22Rv1 (cell line): ENCODE measurements at regions not wholly inside any gene's neighbourhood (a gene's known extent, or its start where the extent isn't known, plus 50 kb on each side); places are given as distances from the start of the nearest gene placed in this dataset.

Source experiments
- H3K27ac ChIP-seq: fragments of 450-650 bp; 2 replicates; pipeline ENCODE4 v1.5.1; 2017
- ZFX ChIP-seq: fragments of 450-650 bp; IDR thresholded peaks from 2 replicates; pipeline ENCODE4 v1.6.1; 2017; ENCODE audit warnings: antibody characterized with exemption, borderline replicate concordance
- TF ChIP-seq, protein P1 (sequence below): fragments of 450-650 bp; IDR thresholded peaks from 2 replicates; pipeline ENCODE4 v1.5.1; 2017; ENCODE audit warnings: mild to moderate bottlenecking

- TF ChIP-seq ZFX = no peak
- TF ChIP-seq, protein P1, sequence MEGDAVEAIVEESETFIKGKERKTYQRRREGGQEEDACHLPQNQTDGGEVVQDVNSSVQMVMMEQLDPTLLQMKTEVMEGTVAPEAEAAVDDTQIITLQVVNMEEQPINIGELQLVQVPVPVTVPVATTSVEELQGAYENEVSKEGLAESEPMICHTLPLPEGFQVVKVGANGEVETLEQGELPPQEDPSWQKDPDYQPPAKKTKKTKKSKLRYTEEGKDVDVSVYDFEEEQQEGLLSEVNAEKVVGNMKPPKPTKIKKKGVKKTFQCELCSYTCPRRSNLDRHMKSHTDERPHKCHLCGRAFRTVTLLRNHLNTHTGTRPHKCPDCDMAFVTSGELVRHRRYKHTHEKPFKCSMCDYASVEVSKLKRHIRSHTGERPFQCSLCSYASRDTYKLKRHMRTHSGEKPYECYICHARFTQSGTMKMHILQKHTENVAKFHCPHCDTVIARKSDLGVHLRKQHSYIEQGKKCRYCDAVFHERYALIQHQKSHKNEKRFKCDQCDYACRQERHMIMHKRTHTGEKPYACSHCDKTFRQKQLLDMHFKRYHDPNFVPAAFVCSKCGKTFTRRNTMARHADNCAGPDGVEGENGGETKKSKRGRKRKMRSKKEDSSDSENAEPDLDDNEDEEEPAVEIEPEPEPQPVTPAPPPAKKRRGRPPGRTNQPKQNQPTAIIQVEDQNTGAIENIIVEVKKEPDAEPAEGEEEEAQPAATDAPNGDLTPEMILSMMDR = no peak
- H3K27ac ChIP-seq = no peak overlapping the region
Observed at GRCh38 chr6:120395784-120396183, 938.5 kb downstream of the TBC1D32 start.

- H3K27ac ChIP-seq = no peak overlapping the region
- TF ChIP-seq ZFX = no peak
- TF ChIP-seq, protein P1 = no peak
Observed at GRCh38 chr6:120395330-120395729, 939.0 kb downstream of the TBC1D32 start.

- no peak overlapping the region for H3K27ac ChIP-seq
- TF ChIP-seq, protein P1 = no peak
- no peak for TF ChIP-seq ZFX
Observed at GRCh38 chr6:120392941-120393340, 941.3 kb downstream of the TBC1D32 start.

DNA sequence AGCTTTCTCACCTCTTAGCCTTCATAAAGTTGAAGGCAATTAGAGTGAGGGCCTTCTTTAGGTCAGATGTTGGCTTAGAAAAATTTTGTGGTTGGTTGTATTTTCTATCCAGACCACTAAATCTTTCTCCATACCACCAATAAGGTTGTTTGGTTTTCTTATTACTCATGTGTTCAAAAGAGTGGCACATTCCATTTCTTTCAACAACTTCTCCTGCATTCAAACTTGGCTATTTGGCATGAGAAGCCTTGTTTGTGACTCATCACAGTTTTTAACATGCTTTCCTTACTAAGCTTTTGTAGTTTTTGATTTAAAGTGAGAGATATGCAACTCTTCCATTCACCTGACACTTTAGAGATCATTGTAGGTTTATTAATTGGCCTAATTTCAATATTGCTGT, 949.6 kb downstream of the TBC1D32 start:
- no peak overlapping the region for H3K27ac ChIP-seq
- TF ChIP-seq, protein P1 = no peak
- TF ChIP-seq ZFX = no peak

DNA sequence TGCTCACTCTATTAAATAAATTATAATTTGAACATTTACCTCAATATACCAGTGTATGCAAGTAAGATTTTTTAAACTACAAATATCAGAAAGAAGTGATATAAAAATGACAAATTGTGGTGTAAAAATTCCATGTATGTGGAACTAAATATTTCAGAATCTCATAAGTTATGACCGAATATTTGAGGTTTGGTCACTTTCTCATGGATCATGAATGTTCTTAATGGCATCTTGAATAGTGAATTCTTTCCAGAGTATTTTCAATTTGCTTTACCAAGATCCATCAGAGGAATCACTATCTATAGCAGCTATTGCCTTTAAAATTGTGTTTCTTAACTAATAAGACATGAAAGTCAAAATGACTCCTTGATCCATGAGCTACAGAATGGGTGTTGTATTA, 950.6 kb downstream of the TBC1D32 start:
- TF ChIP-seq, protein P1 = no peak
- TF ChIP-seq ZFX = no peak
- H3K27ac ChIP-seq = no peak overlapping the region

DNA sequence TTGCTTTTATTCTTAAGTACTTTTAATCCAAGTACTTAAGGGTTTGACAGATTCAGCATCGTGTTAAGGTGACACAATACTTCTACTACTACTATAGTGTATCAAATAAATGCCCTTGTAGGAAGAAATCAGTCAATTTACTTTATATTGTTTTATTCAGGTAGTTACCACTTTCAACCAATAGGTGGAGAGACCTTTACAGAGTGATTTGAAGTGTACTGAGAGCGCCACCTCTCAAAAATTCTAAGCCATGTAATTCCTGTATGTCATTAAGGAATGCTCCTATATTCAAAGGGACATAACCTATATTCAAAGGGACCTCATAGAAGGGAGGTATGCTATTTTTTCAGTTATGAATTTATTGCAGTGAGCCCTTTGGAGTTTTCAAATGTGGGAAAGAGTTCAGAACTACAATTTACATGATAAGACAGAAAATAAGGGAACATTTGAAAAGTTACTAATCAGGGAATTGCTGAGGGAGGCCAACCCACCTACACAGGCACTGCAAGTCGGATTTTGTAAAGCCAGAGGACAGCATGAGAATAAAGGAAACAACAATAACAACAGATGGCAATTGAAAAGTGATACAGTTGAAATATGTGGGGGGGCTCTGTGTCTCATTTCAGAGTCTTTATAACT, 955.6 kb downstream of the TBC1D32 start:
- H3K27ac ChIP-seq = no peak overlapping the region
- TF ChIP-seq, protein P1 = peak; percentile 88
- TF ChIP-seq ZFX = no peak

GRCh38 chr6:120373185-120373584, 961.1 kb downstream of the TBC1D32 start:
- no peak overlapping the region for H3K27ac ChIP-seq
- TF ChIP-seq, protein P1 = no peak
- TF ChIP-seq ZFX = no peak
